ENCODE measurements at regions not wholly inside any gene's neighbourhood (a gene's known extent, or its start where the extent isn't known, plus 50 kb on each side); places are given as distances from the start of the nearest gene placed in this dataset.

GRCh38 chr6:11318835-11319813, 86.7 kb upstream of the NEDD9 start:
- no peak for ATAC-seq
- Mint-ChIP-seq H3K27me3 (ENCODE audit: low read depth) (no peaks in the 10 kb centered on the region; the same call in 1 of the 2 replicates), H3K4me3 (no peak overlapping the region), H3K9me3 (peaks cover 11% of the 10 kb centered on the region), H3K4me1 (peaks cover 10% of the 10 kb centered on the region), H3K27ac (peak overlapping the region; percentile 1; the same call in 1 of the 2 replicates), H3K36me3 (no peaks in the 10 kb centered on the region)
- TF ChIP-seq ATF1 (CRISPR knock-in tag; IDR thresholded peaks at IDR 0.05) (no peak), ZNF671 (CRISPR knock-in tag; IDR thresholded peaks at IDR 0.05) (no peak), CBFB (CRISPR knock-in tag; IDR thresholded peaks at IDR 0.05; ENCODE audit: low read depth) (no peak), USF2 (CRISPR knock-in tag; IDR thresholded peaks at IDR 0.05) (no peak), ZBTB43 (CRISPR knock-in tag; IDR thresholded peaks at IDR 0.05) (peak; percentile 93; the same call in 1 of the 2 replicates), MXD4 (CRISPR knock-in tag; IDR thresholded peaks at IDR 0.05; ENCODE audit: borderline replicate concordance) (no peak)
- TF ChIP-seq, protein P1, sequence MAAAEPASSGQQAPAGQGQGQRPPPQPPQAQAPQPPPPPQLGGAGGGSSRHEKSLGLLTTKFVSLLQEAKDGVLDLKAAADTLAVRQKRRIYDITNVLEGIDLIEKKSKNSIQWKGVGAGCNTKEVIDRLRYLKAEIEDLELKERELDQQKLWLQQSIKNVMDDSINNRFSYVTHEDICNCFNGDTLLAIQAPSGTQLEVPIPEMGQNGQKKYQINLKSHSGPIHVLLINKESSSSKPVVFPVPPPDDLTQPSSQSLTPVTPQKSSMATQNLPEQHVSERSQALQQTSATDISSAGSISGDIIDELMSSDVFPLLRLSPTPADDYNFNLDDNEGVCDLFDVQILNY (CRISPR knock-in tag; IDR thresholded peaks at IDR 0.05) = no peak
- CTCF ChIA-PET = no interaction called here
- POLR2A ChIA-PET = no interaction called here
- DNase-seq (ENCODE audit: low spot score) = no peak

DNA sequence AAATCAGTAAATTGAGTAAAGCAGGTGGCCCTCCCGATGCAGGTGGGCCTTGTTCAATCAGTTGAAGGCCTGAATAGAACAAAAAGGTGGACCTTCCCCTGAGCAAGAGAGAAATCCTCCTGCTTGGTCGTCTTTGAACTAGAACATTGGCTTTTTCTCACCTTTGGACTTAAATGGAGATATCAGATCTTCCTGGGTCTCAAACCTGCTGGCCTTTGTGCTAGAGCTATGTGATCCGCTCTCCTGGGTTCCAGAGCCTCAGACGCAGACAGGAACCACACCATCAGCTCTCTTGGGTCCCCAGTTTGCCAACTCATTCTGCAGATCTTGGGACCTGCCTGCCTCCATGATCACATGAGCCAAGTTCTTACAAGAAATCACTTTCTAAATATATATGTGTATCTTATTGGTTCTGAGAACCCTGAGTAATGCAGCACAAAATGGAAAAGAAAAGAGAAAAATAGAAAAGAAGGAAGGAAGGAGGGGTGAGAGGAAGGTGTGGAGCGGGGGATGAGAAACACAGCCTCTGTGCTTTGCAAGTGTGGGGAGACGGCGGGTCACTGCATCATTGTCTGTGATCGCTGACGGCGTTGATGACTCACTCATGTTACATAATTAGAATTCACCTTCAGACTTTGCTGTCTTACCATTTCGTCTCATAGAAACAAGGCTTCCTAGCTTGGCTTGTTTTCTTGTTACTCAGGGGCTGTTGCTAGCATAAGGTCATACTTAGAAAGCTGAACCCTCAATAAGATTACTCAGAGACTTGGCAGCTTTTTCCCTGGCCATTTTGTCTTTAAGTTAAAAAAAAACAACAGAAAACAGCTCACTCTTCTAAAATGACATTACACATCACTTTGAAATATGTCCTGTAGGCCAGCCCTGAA, 85.7 kb upstream of the NEDD9 start:
- H3K4me3 Mint-ChIP-seq = no peak overlapping the region
- no peak for DNase-seq (ENCODE audit: low spot score)
- H3K36me3 Mint-ChIP-seq = no peaks in the 10 kb centered on the region
- ChIA-PET POLR2A (no interaction called here), CTCF (interaction anchor here (0.6 kb wide), 1 partner anchor 178 kb away, joined by 3 read pairs; no protein-coding TSS in a partner anchor)
- H3K27ac Mint-ChIP-seq = no peak overlapping the region
- peaks cover 10% of the 10 kb centered on the region for H3K4me1 Mint-ChIP-seq
- TF ChIP-seq FOXJ3 (CRISPR knock-in tag; IDR thresholded peaks at IDR 0.05; ENCODE audit: borderline replicate concordance) (no peak), ZNF219 (CRISPR knock-in tag; IDR thresholded peaks at IDR 0.05; ENCODE audit: borderline replicate concordance) (no peak), ZBTB21 (CRISPR knock-in tag; IDR thresholded peaks at IDR 0.05; ENCODE audit: borderline replicate concordance) (no peak), AR (CRISPR knock-in tag; IDR thresholded peaks at IDR 0.05) (no peak)
- TF ChIP-seq, protein P2, sequence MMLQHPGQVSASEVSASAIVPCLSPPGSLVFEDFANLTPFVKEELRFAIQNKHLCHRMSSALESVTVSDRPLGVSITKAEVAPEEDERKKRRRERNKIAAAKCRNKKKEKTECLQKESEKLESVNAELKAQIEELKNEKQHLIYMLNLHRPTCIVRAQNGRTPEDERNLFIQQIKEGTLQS (CRISPR knock-in tag; conservative IDR thresholded peaks at IDR 0.05) = no peak
- TF ChIP-seq, protein P3, sequence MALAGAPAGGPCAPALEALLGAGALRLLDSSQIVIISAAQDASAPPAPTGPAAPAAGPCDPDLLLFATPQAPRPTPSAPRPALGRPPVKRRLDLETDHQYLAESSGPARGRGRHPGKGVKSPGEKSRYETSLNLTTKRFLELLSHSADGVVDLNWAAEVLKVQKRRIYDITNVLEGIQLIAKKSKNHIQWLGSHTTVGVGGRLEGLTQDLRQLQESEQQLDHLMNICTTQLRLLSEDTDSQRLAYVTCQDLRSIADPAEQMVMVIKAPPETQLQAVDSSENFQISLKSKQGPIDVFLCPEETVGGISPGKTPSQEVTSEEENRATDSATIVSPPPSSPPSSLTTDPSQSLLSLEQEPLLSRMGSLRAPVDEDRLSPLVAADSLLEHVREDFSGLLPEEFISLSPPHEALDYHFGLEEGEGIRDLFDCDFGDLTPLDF (CRISPR knock-in tag; IDR thresholded peaks at IDR 0.05) = no peak
- ATAC-seq = no peak
- H3K27me3 Mint-ChIP-seq (ENCODE audit: low read depth) = no peaks in the 10 kb centered on the region
- peaks cover 15% of the 10 kb centered on the region for H3K9me3 Mint-ChIP-seq

Measured in WTC11 (cell line).